GM12878 (cell line): ENCODE measurements at regions not wholly inside any gene's neighbourhood (a gene's known extent, or its start where the extent isn't known, plus 50 kb on each side); places are given as distances from the start of the nearest gene placed in this dataset.

ENCODE experiments used
- ATAC-seq: fragments of 200-7000 bp; cut with Tn5 transposase; 3 replicates; pipeline ENCODE4 v1.9.1; 2020; ENCODE audit warnings: mild to moderate bottlenecking, moderate library complexity
- BruUV-seq: library from RNA; stranded (reverse); fragments of 400-500 nt; replicated peaks from 2 replicates; lab custom pipeline; 2021; lab: Mats Ljungman, UMichigan
- CTCF ChIA-PET: fragments of 300-600 bp; sonication (Branson Sonifier 250); formaldehyde crosslinking; extraction: SDS; loops from one replicate; lab custom pipeline; 2021; ENCODE audit warnings: inconsistent platforms; lab: Yijun Ruan, JAX
- POLR2A ChIA-PET: fragments of 350-600 bp; formaldehyde crosslinking; extraction: SDS; loops from one replicate; lab custom pipeline; 2021; ENCODE audit warnings: inconsistent platforms; lab: Charles Lee
- RAD21 ChIA-PET: fragments of 300-600 bp; sonication (Branson Sonifier 250); formaldehyde crosslinking; loops from one replicate; lab custom pipeline; 2023; ENCODE audit warnings: antibody characterized with exemption; ENCODE audit not compliant: unreplicated experiment; lab: Charles Lee
- SMC1A ChIA-PET: fragments of 300-600 bp; sonication (Branson Sonifier 250); formaldehyde crosslinking; loops from one replicate; lab custom pipeline; 2023; ENCODE audit not compliant: unreplicated experiment, uncharacterized antibody; lab: Charles Lee
- DNase-seq: peaks from one replicate; pipeline ENCODE4 v3.0.0-alpha.2; 2011; ENCODE audit warnings: low read depth, low spot score
- FAIRE-seq: peaks from 3 replicates; lab custom pipeline; 2011; peaks lifted over from hg19 to GRCh38; lab: Jason Lieb, UNC
- H2AFZ ChIP-seq: 2 replicates; pipeline ENCODE4 v1.6.0; 2011; ENCODE audit warnings: low read depth, low read length, control low read depth; ENCODE audit not compliant: control insufficient read depth
- H3K27ac ChIP-seq: 2 replicates; pipeline ENCODE4 v1.5.1; 2011; ENCODE audit warnings: control low read depth; ENCODE audit not compliant: control insufficient read depth, insufficient read depth
- H3K27me3 ChIP-seq, 2 experiments: replicated peaks in 1 of 2; 2 replicates each; pipeline versions ENCODE4 v1.6.0 to v1.6.1; 2011; ENCODE audit warnings: low read length in 1 of 2; ENCODE audit not compliant: control insufficient read depth in 2 of 2, insufficient read depth in 2 of 2
- H3K36me3 ChIP-seq, 2 experiments: 2 replicates each; pipeline ENCODE4 v1.5.1; 2011; ENCODE audit warnings: low read length in 1 of 2; ENCODE audit not compliant: control insufficient read depth in 2 of 2, insufficient read depth in 2 of 2
- H3K4me1 ChIP-seq: 2 replicates; pipeline ENCODE4 v1.6.1; 2011; ENCODE audit warnings: mild to moderate bottlenecking, low read length, moderate library complexity, mixed read lengths; ENCODE audit not compliant: control insufficient read depth, insufficient read depth
- H3K4me2 ChIP-seq: 2 replicates; pipeline ENCODE4 v1.6.0; 2011; ENCODE audit warnings: control low read depth; ENCODE audit not compliant: control insufficient read depth, insufficient read depth
- H3K4me3 ChIP-seq: fragments of 200-600 bp; sonication (generic); 2 replicates; pipeline ENCODE4 v1.5.1; 2016
- H3K79me2 ChIP-seq: 2 replicates; pipeline ENCODE4 v1.6.0; 2011; ENCODE audit warnings: low read length; ENCODE audit not compliant: control insufficient read depth, insufficient read depth
- H3K9ac ChIP-seq: 2 replicates; pipeline ENCODE4 v1.8.0; 2011; ENCODE audit warnings: low read length, control low read depth, mixed read lengths; ENCODE audit not compliant: control insufficient read depth, insufficient read depth
- H3K9me3 ChIP-seq: replicated peaks from 3 replicates; pipeline ENCODE4 v1.5.1; 2011; ENCODE audit warnings: mild to moderate bottlenecking, low read length; ENCODE audit not compliant: control insufficient read depth, insufficient read depth
- H4K20me1 ChIP-seq: 2 replicates; pipeline ENCODE4 v1.6.0; 2011; ENCODE audit not compliant: control insufficient read depth, insufficient read depth
- ASH2L ChIP-seq: fragments of 300-600, 200-600 bp; sonication (generic); IDR thresholded peaks from 2 replicates; pipeline ENCODE4 v1.6.1; 2017; ENCODE audit warnings: low read depth, mild to moderate bottlenecking, borderline replicate concordance
- BRCA1 ChIP-seq: IDR thresholded peaks from 2 replicates; pipeline ENCODE4 v1.6.1; 2011; ENCODE audit warnings: low read depth, low read length, improper control_type of control experiment
- CEBPZ ChIP-seq: fragments of 150-350 bp; IDR thresholded peaks from 2 replicates; pipeline ENCODE4 v1.6.1; 2016; ENCODE audit warnings: low read depth, low read length
- CHD1 ChIP-seq: IDR thresholded peaks from 2 replicates; pipeline ENCODE4 v1.6.1; 2012; ENCODE audit warnings: low read depth, low read length, improper control_type of control experiment
- CUX1 ChIP-seq: IDR thresholded peaks from 2 replicates; pipeline ENCODE4 v1.6.1; 2012; ENCODE audit warnings: improper control_type of control experiment, low read depth, low read length; ENCODE audit not compliant: insufficient replicate concordance
- IRF3 ChIP-seq: fragments of 450-650 bp; IDR thresholded peaks from 2 replicates; pipeline ENCODE4 v1.6.1; 2014; ENCODE audit warnings: mild to moderate bottlenecking
- MEF2B ChIP-seq: fragments of 450-650 bp; IDR thresholded peaks from 2 replicates; pipeline ENCODE4 v1.6.1; 2018; ENCODE audit warnings: mild to moderate bottlenecking, moderate library complexity; ENCODE audit not compliant: partially characterized antibody, poor library complexity, severe bottlenecking
- MLLT1 ChIP-seq: fragments of 450-650 bp; IDR thresholded peaks from 2 replicates; pipeline ENCODE4 v1.6.1; 2016; ENCODE audit warnings: mild to moderate bottlenecking
- NFXL1 ChIP-seq: fragments of 450-650 bp; IDR thresholded peaks from 2 replicates; pipeline ENCODE4 v1.6.1; 2017; ENCODE audit warnings: antibody characterized with exemption, mild to moderate bottlenecking, borderline replicate concordance
- NFYB ChIP-seq: IDR thresholded peaks from 2 replicates; pipeline ENCODE4 v1.6.1; 2011; ENCODE audit warnings: low read depth, mild to moderate bottlenecking, low read length, improper control_type of control experiment, moderate library complexity; ENCODE audit not compliant: insufficient read depth
- SMARCA5 ChIP-seq: fragments of 450-650 bp; IDR thresholded peaks from 2 replicates; pipeline ENCODE4 v1.6.1; 2017; ENCODE audit warnings: mild to moderate bottlenecking
- WGBS: methylation state at CpG from one replicate; pipeline ENCODE4 v1.1.6; 2016; ENCODE audit warnings: low lambda C conversion rate; ENCODE audit not compliant: insufficient replicate concordance, insufficient coverage; ENCODE audit errors: missing lambda C conversion rate; 5-methylcytosine and 5-hydroxymethylcytosine counted together
- in situ Hi-C: fragments of 300-500 bp; cut with MboI; formaldehyde crosslinking; loops from 9 replicates; pipeline ENCODE4 v1.14.3; 2018; ENCODE audit warnings: mixed read lengths
- intact Hi-C: fragments of 100-400 bp; cut with micrococcal nuclease; formaldehyde crosslinking; loops from one replicate; pipeline ENCODE4 v1.14.2; 2022; ENCODE audit not compliant: unreplicated experiment

- RAD21 ChIA-PET = no interaction called here
- Histone ChIP-seq H4K20me1 (no peaks in the 10 kb centered on the region), H3K4me1 (no peaks in the 10 kb centered on the region), H3K79me2 (no peaks in the 10 kb centered on the region), H3K9me3 (no peaks in the 10 kb centered on the region), H3K27ac (no peak overlapping the region), H3K4me2 (no peak overlapping the region), H3K9ac (no peak overlapping the region), H3K27me3 (no peaks in the 10 kb centered on the region), H2AFZ (no peak overlapping the region), H3K4me3 (no peak overlapping the region), H3K36me3 (no peaks in the 10 kb centered on the region)
- POLR2A ChIA-PET = no interaction called here
- ATAC-seq = no peak
- CTCF ChIA-PET = interaction anchor here (0.8 kb wide), 1 partner anchor 9 kb away, joined by 3 read pairs; no protein-coding TSS in a partner anchor
- DNase-seq = no peak
- WGBS = 58% methylated on average over 2 of the region's 2 CpGs
- FAIRE-seq = no peak
- in situ Hi-C loops = no loop called here
- SMC1A ChIA-PET = no interaction called here
- intact Hi-C loops = no loop called here
- BruUV-seq = no TSS peak
- TF ChIP-seq IRF3 (no peak), MEF2B (no peak), BRCA1 (no peak), CHD1 (no peak), NFXL1 (no peak), CUX1 (no peak), SMARCA5 (no peak), ASH2L (no peak), CEBPZ (no peak), NFYB (no peak), MLLT1 (no peak)
Measured at GRCh38 chr5:4395752-4396151, 744.4 kb upstream of the ADAMTS16 start.
